ENCODE measurements at regions not wholly inside any gene's neighbourhood (a gene's known extent, or its start where the extent isn't known, plus 50 kb on each side); places are given as distances from the start of the nearest gene placed in this dataset.

DNA sequence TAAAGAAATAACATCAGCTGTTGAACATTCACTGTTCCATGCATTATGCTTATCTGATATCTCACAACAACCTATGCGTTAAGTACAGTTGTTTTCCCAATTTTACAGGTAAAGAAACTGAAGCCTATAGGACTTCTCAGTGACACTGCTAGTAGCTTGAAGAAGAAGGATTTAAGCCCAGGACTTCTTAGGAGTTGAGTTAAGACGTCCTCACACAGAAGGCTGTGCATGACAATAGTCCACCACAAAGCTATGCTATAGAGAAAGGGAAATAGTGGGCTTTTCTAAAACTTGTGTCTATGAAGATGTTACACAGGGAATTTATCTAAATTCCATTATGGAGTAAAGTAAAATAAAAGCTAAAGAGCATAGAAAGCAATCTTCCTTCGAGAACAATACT, 120.5 kb upstream of the RASSF8 start:
- ChIA-PET POLR2A (no interaction called here), CTCF (no interaction called here)
- TF ChIP-seq, protein P1, sequence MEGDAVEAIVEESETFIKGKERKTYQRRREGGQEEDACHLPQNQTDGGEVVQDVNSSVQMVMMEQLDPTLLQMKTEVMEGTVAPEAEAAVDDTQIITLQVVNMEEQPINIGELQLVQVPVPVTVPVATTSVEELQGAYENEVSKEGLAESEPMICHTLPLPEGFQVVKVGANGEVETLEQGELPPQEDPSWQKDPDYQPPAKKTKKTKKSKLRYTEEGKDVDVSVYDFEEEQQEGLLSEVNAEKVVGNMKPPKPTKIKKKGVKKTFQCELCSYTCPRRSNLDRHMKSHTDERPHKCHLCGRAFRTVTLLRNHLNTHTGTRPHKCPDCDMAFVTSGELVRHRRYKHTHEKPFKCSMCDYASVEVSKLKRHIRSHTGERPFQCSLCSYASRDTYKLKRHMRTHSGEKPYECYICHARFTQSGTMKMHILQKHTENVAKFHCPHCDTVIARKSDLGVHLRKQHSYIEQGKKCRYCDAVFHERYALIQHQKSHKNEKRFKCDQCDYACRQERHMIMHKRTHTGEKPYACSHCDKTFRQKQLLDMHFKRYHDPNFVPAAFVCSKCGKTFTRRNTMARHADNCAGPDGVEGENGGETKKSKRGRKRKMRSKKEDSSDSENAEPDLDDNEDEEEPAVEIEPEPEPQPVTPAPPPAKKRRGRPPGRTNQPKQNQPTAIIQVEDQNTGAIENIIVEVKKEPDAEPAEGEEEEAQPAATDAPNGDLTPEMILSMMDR (IDR thresholded peaks at IDR 0.05; ENCODE audit: insufficient read depth, low read length, missing control alignments), result no peak
- no peak overlapping the region for H3K4me3 ChIP-seq (ENCODE audit: low read depth, low read length)
- DNase-seq (ENCODE audit: low read depth, low spot score), result no peak

- no peak overlapping the region for H3K4me3 ChIP-seq (ENCODE audit: low read depth, low read length)
- CTCF ChIA-PET, result interaction anchor here (0.9 kb wide), 1 partner anchor 189 kb away, joined by 3 read pairs; no protein-coding TSS in a partner anchor
- TF ChIP-seq, protein P1 (IDR thresholded peaks at IDR 0.05; ENCODE audit: insufficient read depth, low read length, missing control alignments), result no peak
- no peak for DNase-seq (ENCODE audit: low read depth, low spot score)
- POLR2A ChIA-PET, result no interaction called here
These were observed 119.0 kb upstream of the RASSF8 start for GRCh38 chr12:25839470-25839869.

DNA sequence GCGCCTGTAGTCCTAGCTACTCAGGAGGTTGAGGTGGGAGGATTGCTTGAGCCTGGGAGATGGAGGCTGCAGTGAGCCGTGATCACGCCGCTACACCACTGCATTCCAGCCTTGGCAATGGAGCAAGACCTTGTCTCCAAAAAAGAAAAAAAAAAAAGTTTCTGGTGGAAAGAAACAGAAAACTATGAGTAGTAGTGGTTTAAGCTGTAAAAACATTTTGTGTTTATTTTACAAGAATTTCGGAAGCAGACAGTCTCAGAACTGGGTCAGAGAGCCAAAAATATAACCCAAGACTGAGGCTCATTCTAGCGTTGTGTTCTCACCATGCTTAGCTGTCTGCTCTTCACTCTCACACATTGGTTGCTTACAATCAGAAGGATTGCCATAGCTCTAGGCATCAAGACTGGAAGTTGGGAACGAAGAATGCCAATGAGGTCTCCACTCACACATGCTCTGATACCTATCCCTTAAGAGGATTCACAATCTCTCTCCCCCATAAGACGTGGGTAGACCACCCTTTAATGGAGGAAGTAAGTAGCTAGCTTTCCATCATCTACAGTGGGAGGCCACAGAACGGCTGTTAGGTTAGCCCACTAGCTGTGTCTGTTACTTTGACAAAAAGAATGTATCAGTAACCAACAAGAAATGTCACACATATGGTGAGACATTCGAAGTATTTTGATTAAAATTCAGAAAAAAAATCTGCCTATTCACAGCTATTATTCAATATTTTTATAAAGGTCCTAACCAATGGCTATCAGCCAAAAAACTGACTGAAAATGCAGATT, 117.6 kb upstream of the RASSF8 start:
- DNase-seq (ENCODE audit: low read depth, low spot score), result peak; percentile 60
- no peak overlapping the region for H3K4me3 ChIP-seq (ENCODE audit: low read depth, low read length)
- TF ChIP-seq, protein P1 (IDR thresholded peaks at IDR 0.05; ENCODE audit: insufficient read depth, low read length, missing control alignments), result no peak
- POLR2A ChIA-PET, result interaction anchor here (0.8 to 1.2 kb wide), 4 partner anchors 12 to 22 kb away, joined by 3 to 5 read pairs (median 4); no protein-coding TSS in a partner anchor
- CTCF ChIA-PET, result interaction anchor here (1.2 to 1.4 kb wide), 2 partner anchors 10 to 404 kb away, joined by 3 to 6 read pairs; no protein-coding TSS in a partner anchor

DNA sequence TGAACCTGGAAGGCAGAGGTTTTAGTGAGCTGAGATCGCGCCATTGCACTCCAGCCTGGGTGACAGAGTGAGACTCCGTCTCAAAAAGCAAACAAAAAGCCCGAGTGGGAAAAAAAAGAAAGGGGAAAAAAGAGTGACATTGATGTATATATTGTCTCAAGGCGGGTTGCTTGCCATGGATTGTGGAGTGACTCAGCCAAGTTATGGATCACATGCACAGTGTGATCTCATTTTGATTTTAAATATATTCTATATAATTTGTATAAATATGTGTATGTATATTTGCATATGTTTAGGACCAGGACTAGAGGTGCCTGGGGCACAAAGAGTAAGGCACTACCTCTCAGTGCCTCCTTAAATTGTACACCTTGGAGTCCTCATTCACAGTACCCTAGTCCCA, 116.2 kb upstream of the RASSF8 start:
- POLR2A ChIA-PET, result no interaction called here
- CTCF ChIA-PET, result interaction anchor here (1.2 kb wide), 1 partner anchor 406 kb away, joined by 3 read pairs; no protein-coding TSS in a partner anchor
- H3K4me3 ChIP-seq (ENCODE audit: low read depth, low read length), result no peak overlapping the region
- no peak for DNase-seq (ENCODE audit: low read depth, low spot score)
- TF ChIP-seq, protein P1 (IDR thresholded peaks at IDR 0.05; ENCODE audit: insufficient read depth, low read length, missing control alignments), result no peak

DNA sequence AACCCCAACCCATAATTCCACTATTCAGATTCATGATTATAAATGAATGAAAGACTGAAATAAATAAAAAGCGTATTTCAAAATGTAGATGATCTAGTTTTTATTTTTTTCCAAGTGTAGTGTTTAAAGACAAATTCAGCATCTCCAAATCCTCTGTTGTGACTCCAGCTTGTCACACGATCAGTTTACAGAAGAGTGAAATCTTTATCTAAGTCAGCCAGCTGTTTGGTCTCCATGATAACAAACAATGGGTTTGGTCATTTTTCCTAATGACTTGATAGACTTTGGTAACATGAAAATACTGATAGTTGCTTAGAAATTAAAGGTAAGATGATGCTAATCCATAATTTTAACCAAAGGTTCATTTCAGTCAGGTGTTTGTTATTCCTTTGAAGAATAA, 114.5 kb upstream of the RASSF8 start:
- TF ChIP-seq, protein P1 (IDR thresholded peaks at IDR 0.05; ENCODE audit: insufficient read depth, low read length, missing control alignments), result no peak
- no peak for DNase-seq (ENCODE audit: low read depth, low spot score)
- POLR2A ChIA-PET, result no interaction called here
- CTCF ChIA-PET, result no interaction called here
- no peak overlapping the region for H3K4me3 ChIP-seq (ENCODE audit: low read depth, low read length)

GRCh38 chr12:25845415-25845814, 113.1 kb upstream of the RASSF8 start:
- ChIA-PET POLR2A (no interaction called here), CTCF (no interaction called here)
- no peak for DNase-seq (ENCODE audit: low read depth, low spot score)
- no peak overlapping the region for H3K4me3 ChIP-seq (ENCODE audit: low read depth, low read length)
- TF ChIP-seq, protein P1 (IDR thresholded peaks at IDR 0.05; ENCODE audit: insufficient read depth, low read length, missing control alignments), result no peak
